GM21515 (cell line): ENCODE measurements at regions not wholly inside any gene's neighbourhood (a gene's known extent, or its start where the extent isn't known, plus 50 kb on each side); places are given as distances from the start of the nearest gene placed in this dataset.
A peak's percentile ranks its signal among the peaks of the same experiment; 100 is the strongest.

ENCODE experiments used
- ATAC-seq: cut with Tn5 transposase; IDR thresholded peaks from one replicate; pipeline ENCODE4 v1.9.1; 2021; ENCODE audit not compliant: unreplicated experiment

DNA sequence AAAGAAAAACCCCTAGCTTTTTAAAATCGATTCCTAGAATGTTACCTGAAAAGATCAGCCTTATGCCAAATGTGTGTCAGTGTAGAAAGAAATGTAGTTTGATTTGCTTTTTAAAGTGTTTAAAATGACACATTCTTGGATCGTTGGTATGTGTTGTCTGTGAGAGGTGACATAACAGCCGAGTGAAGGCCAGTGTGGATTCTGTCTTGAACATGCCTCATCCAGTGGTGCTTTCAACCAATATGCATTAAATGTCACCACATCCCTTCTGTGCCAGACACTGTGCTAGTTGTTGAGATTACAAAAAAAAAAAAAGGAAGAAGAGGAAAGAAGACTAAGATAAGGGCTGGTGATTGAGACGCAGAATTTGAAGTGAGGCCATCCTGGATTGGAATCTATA lies 994.2 kb upstream of the TENM3 start:
- no peak for ATAC-seq

DNA sequence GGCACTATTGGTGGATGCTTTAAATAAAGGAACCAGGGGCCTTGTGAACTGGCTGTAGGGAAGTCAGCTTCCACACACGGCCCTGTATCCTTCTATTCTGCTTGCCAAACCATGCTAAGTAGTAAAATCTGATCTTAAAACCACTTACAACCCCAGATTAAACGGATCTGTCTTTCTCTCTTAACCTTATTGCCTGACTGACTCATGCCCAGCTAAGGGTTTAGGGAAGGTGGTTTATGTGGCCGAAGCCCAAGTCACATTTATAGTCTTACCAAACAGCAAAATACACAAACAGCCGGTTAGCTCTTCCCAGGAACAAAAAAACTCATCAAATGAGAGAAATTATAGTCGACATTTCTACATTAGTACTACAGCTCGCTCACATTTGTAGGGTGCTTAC lies 988.4 kb upstream of the TENM3 start:
- ATAC-seq = no peak

DNA sequence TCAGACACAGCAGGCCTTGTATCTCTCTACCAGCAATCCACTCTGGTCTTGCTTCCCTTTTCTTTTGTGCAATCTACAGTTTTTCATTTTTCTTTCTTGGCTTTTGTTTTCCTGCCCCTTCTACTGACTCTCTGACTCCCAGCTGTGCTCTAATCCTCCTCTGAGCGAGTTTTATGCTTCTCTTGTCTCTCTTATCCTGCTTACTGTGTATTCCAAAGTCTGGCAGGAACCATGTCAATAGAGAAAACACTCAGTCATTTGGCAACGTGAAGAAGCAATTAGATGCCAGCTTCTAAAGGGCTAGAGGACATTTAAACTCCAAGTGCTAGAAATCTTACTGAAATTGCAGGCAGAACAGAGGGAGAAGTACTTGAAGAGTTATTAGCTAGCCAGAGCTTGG lies 984.6 kb upstream of the TENM3 start:
- ATAC-seq = no peak

DNA sequence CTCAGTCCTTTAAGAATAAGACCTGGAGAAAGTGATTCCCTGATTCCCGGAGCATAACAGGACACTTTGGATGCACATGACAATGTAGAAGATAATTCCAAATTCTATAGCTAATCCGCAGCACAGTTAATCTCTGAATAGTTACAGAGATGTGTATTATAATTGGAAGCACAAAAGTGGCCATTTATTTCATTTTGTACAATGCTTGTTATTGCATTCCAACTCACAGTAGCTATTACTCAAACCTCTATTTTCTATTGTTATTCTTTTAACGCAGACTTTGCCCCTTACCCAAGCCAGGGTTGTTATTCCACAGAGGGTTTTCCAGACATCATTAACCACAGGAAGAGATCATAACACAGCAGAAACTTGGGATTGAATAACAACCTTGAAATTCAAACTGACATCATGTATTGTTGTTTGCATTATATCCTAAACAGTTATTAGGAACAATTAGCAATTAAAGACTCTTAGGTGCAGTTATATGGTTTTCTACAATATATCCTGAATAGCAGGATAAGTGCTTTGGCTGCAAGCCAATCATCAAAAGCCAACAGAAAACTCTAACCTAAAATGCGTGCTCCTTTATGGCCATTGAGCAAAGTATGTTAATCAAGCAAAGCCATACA lies 984.0 kb upstream of the TENM3 start:
- ATAC-seq = no peak

DNA sequence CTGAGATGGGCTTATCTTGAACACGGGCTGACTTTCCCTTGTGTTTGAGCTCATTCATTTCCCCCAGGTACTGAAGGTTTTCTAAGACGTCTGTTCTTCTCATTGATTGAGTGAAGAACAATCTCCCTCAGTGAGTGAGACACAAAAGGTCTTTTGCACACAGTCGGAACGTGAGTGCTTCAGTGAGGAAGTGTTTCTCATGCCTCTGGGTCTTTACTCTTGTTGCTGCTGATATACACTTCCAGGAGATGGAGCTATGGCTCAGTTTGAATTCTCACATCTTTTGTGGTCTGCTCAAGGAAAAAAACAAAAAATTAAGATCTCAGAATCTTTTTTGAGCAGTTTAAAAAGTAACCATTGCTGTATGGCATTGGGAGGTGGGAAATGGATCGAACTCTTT lies 981.9 kb upstream of the TENM3 start:
- ATAC-seq = no peak

DNA sequence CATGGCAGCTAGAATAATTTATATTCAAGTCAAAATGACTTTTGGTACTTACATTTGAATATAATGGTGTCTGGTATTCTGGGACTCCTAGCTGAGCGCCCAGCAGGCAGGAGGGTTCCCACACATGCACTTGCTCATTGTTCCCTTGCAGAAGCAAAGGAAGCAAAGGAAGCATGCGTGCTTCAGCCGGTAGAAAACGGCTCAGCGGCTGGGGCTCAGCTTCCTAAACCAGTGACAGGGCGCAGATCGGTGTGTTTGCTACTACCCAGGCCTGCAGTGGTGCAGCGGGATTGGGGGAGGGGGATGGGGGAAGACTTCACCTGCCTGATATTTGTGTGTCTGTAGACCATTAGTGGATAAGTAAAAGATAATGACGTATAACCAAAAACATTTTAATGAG lies 978.3 kb upstream of the TENM3 start:
- ATAC-seq = no peak

DNA sequence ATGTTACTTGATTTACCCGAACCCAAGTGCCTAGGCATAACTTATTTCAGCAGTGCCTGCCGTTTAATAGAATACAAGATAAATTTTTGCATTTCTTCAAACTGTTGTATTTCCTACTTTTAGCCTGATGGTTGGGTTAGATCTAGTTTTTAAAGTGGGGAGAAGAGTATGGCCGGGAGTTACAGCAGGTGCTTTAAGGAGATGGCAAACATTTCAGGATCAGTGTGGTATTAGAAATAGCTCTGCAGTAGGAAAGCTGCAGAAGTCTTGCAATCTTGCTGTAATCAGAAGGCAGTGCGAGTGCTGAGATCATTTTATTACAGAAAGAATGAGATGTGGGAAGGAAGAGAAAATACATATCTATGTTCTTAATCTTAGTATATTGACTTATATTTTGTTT lies 977.8 kb upstream of the TENM3 start:
- ATAC-seq = no peak

DNA sequence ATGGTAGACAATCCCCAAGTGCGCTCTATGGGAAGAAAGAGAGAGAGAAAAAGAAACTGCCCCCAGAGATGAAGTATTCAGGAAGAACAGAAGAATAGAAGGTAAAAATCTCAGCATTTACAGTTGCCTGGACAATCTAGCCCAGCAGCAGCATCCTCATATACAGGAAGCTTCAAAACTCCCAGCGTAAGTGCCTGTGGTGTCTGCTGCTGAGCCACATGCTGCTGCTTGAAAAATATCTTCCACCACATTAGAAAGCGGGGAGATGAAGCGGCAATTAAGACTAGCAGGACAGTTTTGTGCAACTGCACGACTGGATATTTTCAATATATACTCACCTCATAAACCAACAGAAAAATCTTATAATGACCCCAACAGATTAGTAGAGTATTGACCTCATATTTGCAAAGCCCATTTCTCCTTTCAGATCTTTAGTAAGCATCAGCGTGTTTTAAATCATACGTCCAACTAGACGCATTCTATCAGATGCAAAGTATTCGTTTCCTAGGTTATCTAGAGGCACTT lies 972.0 kb upstream of the TENM3 start:
- no peak for ATAC-seq

DNA sequence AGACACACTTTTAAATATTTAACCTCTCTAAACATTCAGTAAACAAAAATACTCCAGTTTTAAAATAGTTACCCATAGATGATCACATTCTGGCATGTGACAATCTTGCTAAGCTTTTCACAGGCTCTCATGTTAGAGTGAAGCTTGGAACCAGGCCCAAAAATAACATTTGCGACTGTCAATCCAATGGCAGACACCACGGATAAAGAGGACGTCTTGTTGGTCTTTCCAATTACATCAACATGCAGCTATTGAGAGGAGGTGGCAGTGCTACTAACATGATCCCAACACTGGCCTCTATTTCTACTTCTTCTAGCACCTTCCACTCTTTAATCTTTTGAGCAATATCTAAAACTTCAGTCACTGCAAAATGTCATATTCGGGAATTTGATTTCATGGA lies 970.8 kb upstream of the TENM3 start:
- no peak for ATAC-seq

DNA sequence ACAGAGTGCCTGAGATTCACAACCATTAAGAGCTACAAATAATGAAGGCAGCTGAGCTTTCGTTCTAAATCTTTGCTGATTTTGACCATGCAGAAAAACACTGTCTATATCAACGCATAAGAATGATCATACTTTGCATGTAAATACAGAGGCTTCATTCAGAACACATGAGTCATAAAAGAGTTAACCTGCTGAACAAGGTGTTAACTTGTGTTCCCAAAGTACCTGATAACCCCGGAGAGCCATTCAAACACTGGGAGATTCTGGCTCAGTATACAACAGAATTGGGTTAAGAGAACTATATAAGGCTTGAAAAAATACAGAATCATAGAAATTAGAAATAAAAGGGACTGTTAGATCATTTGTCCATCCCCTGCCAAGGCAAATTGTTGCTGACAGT lies 964.3 kb upstream of the TENM3 start:
- no peak for ATAC-seq

DNA sequence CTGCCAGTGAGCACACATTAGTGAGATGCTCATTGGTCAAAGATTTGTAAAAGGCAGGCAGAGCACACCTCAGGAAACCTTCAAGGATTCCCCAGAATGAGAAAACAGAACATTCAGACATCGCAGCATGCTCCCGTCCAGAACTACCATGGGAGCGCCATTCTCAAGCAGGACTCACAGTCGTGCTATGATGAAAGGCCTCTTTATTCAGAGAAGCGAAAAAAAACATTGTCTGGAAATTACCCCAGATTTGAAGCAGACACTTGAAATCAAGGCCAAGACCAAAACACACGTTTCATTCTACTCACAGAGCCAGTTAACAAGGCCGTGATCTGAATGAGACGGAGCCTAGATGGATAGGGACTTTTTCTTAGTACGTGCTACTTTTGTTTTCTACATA lies 961.8 kb upstream of the TENM3 start:
- ATAC-seq = no peak

DNA sequence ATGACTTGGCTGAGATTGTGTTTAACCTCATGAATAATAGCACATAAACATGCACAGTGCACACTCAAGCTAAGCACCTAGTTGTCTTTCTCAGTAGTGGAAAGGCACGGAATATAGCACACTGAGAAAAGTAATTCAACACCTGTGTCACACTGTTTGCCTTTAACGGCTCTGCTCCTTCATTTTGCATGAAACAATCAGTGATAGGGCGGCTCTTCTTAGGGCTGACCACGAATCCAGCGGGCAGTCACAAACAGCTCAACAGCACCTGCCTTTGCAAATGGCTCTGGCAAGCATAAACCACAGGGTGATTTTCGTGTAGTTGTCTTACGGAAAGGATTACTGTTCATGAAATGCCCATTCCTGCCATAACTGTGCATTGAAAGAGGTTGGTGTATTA lies 954.0 kb upstream of the TENM3 start:
- ATAC-seq = no peak

DNA sequence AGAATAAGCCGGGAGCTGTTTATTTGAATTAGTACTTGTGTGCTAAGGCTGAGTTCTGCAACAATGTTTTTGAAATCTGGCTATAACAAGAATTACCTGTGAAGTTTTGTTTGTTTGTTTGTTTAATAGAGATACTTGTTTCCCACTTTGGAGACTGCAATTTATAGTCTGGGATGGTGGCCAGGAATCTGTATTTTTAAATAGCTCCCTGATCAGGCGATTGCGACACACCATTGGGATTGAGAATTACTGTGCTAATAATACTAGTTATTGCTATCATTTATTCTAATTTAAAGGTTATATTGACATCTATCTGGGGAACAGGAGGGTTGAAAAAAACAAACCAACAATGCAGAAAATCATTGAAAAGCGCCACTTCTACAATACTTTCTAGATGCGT lies 951.6 kb upstream of the TENM3 start:
- ATAC-seq = no peak

DNA sequence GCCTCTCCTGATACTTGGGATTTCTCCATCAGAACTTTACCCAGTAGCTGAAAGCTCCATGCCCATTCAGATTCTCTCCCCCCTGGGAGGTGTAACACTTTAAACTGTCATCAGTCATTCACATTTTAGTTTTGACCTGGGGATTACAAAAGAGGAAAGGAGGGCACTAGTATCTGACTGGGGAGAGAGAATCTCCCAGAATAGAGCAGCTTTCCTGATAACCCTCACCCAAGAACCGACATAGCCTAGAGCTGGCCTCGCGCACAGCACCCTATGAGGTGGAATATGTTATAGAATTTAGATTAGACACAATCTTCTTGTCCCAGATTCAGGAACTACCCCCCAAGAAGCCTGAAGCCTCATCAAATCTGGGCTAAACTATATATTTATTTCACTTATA lies 950.2 kb upstream of the TENM3 start:
- no peak for ATAC-seq

DNA sequence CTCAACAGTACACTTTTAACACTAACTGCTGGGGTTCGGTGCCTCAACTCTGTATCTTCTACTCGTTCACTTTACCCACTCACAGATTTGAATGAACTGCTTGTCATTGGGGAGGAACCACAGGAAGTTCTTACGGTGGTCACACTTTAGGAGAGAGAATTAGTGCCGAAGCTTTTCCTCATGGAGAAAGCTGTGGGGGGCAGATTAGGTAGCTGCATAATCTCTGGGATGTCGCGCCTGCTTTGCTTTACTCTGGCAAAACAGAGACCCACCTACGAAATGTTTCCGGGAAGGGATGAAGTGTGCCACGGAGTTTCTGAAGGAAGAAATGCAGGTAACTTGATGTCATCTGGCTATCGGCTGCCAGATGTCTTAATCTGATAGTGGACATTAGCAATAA lies 949.7 kb upstream of the TENM3 start:
- ATAC-seq = no peak

DNA sequence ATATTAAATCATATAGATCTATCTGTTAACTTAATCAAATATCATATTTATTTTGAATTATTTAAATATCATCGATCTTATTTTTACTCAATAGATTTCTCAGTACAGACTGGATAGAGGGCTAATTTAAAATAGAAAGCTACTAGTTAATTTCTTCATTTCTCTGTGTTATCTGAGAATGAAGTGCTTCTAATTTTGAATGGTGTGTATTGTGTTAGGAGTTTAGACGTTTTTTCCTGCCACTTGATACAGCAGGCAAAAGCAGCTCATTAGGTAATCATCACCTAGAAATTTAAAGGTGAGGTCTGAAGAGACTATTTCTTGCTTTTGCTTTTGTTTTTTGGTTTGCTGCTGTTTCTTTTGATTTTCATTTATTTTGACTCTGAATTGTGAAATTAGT lies 948.8 kb upstream of the TENM3 start:
- no peak for ATAC-seq

DNA sequence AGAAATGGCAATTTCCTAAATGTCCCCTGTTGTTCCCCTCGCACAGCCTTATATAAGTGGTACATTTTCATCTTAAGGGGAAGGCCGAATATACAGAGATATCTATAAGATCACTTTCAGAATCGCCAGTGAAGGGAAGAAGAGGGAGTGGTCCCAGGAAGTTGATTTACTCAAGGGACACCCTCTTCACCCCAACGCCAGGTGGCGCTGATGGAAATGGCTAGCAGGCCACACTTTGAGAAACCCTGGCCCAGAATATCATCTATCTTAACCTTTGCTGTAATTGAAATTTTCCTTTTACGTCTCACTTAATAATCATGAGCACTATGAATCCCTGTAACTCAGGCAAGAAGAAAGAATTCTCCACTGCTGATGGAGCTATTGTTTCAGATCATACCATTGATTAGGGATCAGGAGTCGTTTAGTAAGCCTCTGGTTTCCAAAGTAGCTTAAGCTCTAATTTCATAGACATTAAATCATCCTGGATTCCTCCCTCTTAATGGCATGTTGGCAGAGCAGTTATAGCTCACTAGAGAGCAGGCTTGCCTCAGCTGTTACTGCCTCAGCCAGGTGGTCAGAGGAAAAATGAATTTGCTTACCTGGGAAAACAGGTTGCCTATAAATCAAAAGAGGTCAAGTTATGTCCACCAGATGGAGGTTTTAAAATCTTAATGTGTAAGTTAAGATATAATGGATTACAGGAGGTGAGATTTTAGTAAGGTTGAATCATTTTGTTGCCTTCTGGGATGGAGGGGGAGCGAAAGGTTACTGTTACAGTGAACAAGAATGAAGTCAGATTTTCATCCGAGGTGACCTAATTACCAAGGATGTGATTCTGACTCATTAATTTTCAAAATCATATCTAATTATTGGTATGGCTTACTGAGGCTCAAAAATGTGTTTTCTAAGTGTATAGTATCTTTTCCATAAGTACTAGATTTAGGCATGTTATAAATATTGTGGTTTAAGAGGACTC lies 941.2 kb upstream of the TENM3 start:
- ATAC-seq = peak; percentile 82

DNA sequence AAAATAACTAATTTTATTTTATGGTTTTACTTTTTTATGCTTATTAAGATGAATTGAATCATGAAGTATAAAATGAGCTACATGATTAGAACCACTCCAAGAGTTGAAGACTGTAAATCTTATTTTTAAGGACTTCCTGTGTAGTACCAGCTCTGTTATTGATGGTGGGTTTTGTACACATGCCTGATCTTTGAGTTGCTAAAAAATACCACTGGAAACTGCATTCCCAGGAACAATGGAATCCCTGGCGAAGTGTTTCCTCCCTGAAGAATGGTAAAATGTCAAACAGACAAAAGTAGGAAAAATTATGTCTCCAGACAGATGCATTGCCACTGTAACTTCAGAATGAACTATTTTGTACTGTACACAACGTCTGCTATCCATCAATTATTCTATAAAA lies 935.4 kb upstream of the TENM3 start:
- no peak for ATAC-seq

DNA sequence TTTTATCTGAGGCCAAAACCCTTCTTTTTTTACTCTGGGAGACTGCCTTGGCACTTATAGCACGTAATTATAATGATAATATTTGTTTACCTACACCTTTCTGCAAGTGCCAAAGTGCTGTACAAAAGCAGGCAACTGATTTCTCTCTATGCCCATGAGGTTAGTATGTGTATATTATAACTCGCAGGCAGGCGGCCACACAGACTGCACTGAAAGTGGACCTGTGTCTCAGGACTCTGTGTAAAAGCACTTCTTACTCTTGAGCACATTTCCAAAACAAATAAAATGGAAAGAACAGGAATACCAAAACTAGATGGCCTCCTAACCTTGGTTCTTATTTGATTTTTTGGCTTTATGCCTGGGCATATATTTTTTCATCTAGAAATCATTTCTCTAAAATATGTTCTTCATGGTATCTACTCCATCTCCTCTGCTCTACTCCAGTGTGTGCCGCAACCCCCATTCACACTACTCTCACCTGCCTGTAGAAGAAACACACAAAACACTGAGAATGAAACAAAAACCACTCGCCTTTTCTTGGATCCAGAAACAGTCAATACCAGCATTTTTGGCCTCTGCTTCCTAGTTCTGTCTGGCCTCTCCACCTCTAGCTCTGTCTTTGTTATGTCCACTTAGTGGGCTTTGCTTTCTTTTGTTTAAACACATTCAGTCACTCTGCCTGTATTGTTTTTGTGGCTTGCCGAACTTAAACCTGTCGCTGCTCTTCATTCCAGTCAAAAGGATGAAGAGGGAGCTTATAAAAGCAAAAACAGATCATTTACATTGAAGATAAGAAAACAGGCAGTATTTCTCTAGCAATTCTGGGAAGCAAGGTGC lies 934.5 kb upstream of the TENM3 start:
- no peak for ATAC-seq

DNA sequence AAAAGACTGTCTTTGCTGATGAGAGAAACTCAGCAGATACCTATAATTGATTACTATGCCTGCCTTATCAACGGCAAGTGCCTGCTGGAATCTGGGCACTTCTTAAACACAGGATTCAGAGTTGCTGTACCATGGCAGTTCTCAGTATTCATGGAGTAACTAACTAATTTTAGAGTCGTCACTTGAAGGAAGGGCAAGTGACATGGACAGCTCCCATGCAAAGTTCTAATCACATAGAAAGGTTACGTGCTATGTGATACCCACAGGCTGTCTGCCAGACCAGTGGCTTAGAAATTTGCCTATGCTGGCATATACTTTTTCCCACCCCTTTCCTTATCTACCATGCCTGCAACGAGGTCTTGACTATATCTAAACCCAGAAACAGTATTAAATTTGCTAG lies 931.1 kb upstream of the TENM3 start:
- ATAC-seq = no peak

DNA sequence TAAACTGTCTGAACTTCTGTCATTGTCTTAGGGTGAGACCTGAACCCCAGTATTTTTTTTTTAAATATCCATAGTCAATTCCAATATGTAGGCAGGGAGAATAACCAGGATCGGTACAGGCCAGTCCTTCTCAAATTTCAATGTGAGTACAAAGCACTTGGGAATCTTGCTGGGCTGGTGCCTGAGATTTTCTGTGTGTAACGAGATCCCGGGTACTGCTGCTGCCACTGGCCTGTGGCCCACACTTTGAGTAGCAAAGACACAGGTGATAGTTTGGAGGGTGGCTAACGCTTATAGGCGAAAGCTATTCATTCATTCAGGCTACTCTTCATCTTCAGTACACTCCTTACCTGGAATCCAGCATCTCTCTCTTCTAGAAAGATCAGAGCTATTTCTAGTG lies 923.6 kb upstream of the TENM3 start:
- ATAC-seq = no peak
